ENCODE measurements at regions not wholly inside any gene's neighbourhood (a gene's known extent, or its start where the extent isn't known, plus 50 kb on each side); places are given as distances from the start of the nearest gene placed in this dataset.

DNA sequence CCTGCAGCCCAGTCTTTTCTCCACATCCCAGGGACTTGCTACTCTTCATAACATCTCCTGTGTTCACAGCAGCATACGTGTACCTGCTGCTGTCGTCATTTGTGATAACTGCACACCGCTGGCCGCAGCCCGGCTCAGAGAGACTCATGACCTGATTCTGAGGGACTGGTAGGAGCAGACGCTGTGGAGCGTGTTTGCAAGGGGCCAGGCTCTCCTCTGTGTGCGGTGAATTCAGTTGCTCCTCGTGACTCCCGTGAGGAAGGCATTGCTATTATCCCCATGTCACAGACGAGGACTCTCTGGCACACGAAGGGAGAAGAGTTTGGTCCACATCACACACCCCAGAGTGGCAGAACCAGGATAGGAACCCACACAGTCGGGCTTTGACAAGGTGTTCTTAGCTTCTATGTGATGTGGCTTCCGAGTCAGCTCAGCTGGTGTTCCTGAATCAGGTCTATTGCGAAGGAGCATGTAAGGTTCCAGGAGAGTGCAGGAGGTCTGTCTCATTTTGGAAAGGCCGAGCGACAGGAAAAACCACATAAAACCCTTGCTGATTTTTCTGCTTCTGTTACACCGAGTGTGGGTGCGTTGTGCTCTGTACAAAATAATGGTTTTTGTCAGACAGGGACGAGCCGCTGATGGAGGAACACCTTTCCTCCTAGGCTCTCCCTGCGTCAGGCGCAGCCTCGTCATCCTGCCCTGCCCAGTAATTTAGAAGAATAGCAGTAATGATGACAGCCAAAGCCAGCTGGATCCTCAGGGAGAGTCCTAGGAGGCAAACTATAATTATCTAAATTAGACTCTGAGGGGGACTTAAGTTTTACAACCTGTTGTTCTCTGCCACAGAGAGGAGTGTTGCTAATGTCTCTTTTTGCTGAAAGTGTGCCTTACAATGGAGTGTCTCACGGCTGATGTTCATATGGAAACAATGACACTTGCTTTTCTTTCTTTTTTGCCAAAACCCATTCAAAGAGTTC is 157.5 kb upstream of the RGMA start:
- DNase-seq: peak; percentile 31

- DNase-seq: no peak
Observed at GRCh38 chr15:93245661-93246042, 156.6 kb upstream of the RGMA start.

- no peak for DNase-seq
Observed at GRCh38 chr15:93244696-93245660, 156.0 kb upstream of the RGMA start.

- no peak for DNase-seq
Observed at GRCh38 chr15:93243573-93243972, 154.6 kb upstream of the RGMA start.

DNA sequence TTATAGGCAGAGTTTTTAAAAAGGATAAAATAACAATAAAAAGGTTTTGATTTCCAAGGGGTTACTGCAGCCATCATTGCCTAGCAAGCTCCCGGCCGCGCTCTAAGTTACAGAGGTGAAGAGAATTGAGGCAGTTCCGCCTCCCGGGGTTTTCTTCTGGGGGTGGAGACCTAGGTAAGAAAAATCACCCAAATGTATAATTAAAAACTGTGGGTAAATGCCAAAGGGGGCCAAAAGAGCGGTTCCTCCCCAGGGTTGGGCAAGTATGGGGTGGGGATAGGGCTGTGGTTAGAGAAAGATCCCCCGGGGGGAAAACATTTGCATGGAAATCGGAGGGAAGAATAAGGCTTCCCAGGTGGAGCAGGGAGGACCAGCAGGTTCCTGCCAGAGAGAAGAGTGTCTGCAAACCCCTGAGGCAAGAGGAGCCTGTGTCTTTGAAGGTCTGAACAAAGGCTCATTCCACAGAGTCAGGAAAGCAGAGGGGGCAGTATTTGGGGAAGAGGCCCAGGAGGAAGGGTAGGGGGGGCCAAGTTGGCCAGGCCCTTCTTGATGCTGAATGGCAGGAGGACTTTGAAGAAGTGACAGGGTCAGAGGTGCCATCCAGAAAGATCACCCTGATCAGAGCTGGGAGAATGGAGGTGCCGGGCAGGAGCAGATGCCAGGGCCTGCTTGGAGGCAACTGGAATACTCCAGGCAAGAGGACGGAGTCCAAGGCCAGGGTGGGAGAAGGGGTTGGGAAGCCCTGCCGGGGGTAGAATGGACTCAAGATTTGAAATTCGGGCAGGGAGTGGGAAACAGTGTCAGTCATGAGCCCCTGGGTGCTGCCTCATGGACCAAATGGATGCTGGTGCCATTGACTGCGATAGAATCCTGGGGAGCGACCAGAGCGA is 152.9 kb upstream of the RGMA start:
- DNase-seq: no peak

GRCh38 chr15:93239993-93240392 is 151.0 kb upstream of the RGMA start:
- no peak for DNase-seq

DNA sequence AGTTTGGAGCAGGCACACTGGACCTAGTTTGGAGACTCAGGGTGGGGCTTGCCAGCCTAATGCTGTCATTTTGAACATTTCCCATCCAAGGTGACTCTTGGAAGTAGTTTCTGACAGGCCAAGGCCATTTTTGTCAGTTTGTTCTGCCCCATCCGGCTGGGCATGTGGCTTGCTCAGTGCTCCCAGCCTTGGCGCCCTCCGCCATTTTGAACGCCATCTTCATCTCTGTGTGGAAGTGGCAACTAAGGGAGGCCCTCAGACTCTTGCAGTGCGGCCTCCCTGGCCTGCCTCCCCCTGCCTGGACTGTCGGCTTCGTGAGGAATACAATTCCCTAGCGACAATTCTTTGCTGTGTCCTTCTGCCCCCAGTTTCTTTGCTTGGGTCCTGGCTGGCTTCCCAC is 150.6 kb upstream of the RGMA start:
- DNase-seq: no peak

DNA sequence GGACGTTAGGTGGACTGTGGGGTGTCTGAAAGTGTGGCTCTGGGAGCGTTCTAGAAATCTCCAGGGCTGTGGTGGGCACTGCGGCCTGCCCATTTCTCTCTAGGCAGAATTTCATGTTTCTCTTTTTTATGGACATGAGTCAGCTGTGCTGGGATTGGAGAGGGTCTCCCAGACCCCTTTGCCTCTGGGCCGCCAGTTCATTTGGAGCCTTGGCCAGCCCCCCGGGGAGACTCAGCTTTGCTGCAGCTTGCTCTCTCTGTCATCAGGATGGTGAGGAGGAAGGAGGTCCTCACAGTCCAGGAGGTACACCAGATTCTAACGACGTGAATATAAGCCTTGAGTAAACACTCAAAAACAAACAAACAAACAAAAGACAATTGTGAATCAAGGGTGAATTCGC is 149.6 kb upstream of the RGMA start:
- DNase-seq: no peak

DNA sequence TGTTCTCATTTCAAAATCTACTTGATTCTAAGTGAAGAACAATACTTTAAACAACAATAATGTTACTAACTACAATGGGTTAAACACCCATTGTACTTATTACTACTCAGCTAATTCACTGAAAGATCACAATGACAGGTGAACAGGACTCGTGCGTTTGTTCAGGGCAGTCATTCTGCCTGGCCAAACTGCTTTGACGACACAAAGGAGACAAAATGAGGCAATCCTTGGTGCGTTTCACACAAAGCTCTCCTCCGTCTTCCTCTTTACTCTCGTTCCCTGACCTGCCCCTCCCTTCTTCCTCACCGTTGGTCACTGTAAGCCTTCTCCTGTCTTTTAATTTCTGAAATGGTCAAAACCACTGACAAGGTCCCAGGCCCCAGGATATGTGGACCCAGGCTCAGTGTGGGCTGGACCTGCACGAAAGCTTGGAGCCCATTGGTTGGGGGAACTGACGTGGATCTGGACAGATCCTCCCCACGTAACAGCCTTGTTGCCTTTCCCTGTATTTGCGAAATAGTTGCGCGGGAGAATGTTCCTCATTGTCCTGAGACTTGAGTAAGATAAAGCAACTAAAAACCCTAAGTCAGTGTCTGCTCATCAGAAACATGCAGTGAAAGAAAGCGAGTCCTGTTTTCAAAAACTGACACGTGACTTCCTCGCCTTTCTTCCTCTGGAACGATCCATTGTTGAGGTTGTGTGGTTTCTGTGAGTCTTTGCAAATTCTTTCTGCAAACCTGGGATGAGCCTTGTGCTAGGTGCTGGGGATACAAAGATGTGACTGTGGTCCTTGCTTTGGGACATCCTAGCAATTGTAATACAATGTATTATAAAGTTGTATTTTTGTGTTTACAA is 147.1 kb upstream of the RGMA start:
- DNase-seq: no peak

DNA sequence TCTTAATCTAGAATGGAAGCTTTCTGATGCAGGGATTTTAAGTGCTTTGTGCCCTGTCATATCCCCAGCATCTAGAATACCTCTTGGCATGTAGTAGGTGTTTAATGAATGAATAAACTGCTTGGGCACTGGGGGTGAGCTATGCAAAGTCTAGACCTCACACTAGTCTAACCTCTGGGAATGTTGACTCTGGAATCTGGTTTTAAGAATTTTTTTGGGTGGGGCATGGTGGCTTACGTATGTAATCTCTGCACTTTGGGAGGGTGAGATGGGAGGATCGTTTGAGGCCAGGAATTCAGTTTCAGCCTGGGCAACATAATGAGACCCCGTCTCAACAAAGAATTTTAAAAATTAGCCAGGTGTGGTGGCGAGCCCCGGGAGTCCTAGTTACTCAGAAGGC is 146.3 kb upstream of the RGMA start:
- DNase-seq: no peak

GRCh38 chr15:93233710-93234109 is 144.7 kb upstream of the RGMA start:
- no peak for DNase-seq

DNA sequence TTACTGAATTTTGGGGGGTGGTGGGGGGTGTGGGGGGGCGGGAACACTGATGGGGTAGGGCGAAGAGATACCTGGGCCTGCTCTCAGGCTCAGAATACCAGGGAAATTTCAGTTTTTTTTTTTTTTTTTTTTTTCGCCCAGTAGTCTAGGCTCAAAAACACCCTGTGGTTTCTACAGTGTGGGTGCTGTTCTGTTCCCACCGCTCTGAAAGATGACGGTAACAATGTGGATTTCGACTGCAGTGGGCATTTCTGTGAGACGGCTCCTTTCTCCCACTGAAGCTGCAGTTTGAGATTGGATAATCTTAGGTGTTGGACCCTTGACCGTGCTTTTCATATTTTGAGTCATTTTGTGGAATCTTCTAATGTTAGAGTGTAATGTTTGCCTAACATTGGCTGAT is 143.8 kb upstream of the RGMA start:
- no peak for DNase-seq

GRCh38 chr15:93231994-93232393 is 143.0 kb upstream of the RGMA start:
- no peak for DNase-seq

GRCh38 chr15:93231261-93231925 is 142.4 kb upstream of the RGMA start:
- no peak for DNase-seq

GRCh38 chr15:93228546-93228945 is 139.5 kb upstream of the RGMA start:
- DNase-seq: no peak

DNA sequence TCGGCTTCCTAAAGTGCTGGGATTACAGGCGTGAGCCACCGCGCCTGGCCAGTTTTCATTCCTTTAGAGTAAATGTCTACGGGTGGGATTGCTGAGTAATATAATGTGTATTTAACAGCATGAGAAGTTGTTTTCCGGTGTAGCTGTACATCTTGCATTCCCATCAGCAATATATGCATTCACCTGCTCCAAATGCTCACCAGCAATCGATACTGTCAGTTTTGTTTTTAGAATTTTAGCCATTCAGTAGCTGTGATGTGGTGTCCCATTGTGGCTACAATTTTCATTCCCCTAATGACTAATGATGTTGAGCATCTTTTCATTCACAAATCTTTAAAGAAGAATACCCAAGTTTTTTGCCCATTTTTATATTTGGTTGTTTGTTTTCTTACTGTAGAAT is 134.8 kb upstream of the RGMA start:
- DNase-seq: no peak

- DNase-seq: no peak
Observed at GRCh38 chr15:93221759-93222158, 132.7 kb upstream of the RGMA start.

- DNase-seq: no peak
Observed at GRCh38 chr15:93219859-93220420, 130.9 kb upstream of the RGMA start.

GRCh38 chr15:93217343-93217742 is 128.3 kb upstream of the RGMA start:
- no peak for DNase-seq

GRCh38 chr15:93214106-93214505 is 125.1 kb upstream of the RGMA start:
- no peak for DNase-seq

DNA sequence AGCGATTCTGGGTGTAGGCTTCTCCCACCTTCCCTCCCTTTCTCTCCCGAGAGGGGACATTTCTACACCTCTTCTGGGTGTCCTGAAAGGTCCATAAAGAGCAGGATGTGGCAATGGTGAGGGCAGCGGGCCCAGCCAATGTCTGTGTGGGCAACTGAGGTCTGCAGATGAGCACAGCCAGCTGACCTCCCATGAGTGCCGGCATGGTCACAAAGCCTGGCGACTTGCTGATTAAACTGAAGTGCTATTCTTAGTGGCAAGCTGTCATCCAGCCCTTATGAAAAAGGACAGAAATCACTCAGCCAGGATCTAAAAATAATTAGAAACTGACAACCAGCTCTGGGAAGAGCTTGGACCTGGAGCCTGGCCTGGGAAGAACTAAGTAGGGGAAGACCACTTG is 124.3 kb upstream of the RGMA start:
- no peak for DNase-seq

All from NCI-H1436 (cell line).